Type B pancreatic cell (in vitro differentiated cells): ENCODE measurements at regions not wholly inside any gene's neighbourhood (a gene's known extent, or its start where the extent isn't known, plus 50 kb on each side); places are given as distances from the start of the nearest gene placed in this dataset.

Experiments
- DNase-seq: peaks from one replicate; pipeline ENCODE4 v3.0.0; 2021; ENCODE audit warnings: mixed read lengths; ENCODE audit not compliant: unreplicated experiment; ENCODE audit errors: extremely low spot score
- H3K27ac Mint-ChIP-seq: 2 replicates; pipeline ENCODE4 v1.8.0; 2021; ENCODE audit warnings: mild to moderate bottlenecking, mixed read lengths
- H3K27me3 Mint-ChIP-seq: 2 replicates; pipeline ENCODE4 v1.8.0; 2021; ENCODE audit warnings: mixed read lengths
- H3K36me3 Mint-ChIP-seq: 2 replicates; pipeline ENCODE4 v1.8.0; 2021; ENCODE audit warnings: mixed read lengths
- H3K4me1 Mint-ChIP-seq: one replicate; pipeline ENCODE4 v1.8.0; 2021; ENCODE audit warnings: mixed read lengths; ENCODE audit not compliant: unreplicated experiment
- H3K4me3 Mint-ChIP-seq: 2 replicates; pipeline ENCODE4 v1.8.0; 2021; ENCODE audit warnings: mild to moderate bottlenecking, mixed read lengths
- H3K9me3 Mint-ChIP-seq: 2 replicates; pipeline ENCODE4 v1.8.0; 2021; ENCODE audit warnings: mixed read lengths
- TF ChIP-seq, protein P1 (sequence below): fragments of 200-600 bp; sonication (generic); conservative IDR thresholded peaks from 2 replicates; pipeline ENCODE4 v1.5.0; 2021; ENCODE audit warnings: antibody characterized with exemption, mild to moderate bottlenecking

DNA sequence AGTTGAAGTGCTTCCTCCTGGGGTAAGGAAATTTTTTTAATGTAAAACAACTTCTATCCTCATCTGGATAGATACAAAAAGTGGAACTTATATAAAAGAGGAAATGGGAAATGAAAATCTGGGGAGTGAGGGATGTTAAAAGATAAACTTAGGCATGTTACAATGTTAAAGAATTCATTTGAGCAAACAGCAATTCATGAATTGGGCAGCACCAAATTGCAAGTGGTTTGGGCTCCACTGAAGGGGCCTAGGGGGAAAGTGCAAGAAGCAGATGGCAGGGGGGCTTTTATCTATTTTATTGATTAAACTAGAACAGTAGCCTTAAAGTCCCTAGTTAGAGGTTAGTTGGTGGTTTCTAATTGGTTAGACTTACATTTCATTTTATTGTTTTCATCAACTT, 118.1 kb upstream of the NAP1L1 start:
- Mint-ChIP-seq H3K27me3 (no peaks in the 10 kb centered on the region), H3K9me3 (peaks cover 10% of the 10 kb centered on the region), H3K4me3 (no peak overlapping the region), H3K27ac (no peak overlapping the region), H3K36me3 (no peaks in the 10 kb centered on the region), H3K4me1 (no peaks in the 10 kb centered on the region)
- DNase-seq = no peak
- TF ChIP-seq, protein P1, sequence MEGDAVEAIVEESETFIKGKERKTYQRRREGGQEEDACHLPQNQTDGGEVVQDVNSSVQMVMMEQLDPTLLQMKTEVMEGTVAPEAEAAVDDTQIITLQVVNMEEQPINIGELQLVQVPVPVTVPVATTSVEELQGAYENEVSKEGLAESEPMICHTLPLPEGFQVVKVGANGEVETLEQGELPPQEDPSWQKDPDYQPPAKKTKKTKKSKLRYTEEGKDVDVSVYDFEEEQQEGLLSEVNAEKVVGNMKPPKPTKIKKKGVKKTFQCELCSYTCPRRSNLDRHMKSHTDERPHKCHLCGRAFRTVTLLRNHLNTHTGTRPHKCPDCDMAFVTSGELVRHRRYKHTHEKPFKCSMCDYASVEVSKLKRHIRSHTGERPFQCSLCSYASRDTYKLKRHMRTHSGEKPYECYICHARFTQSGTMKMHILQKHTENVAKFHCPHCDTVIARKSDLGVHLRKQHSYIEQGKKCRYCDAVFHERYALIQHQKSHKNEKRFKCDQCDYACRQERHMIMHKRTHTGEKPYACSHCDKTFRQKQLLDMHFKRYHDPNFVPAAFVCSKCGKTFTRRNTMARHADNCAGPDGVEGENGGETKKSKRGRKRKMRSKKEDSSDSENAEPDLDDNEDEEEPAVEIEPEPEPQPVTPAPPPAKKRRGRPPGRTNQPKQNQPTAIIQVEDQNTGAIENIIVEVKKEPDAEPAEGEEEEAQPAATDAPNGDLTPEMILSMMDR = no peak

DNA sequence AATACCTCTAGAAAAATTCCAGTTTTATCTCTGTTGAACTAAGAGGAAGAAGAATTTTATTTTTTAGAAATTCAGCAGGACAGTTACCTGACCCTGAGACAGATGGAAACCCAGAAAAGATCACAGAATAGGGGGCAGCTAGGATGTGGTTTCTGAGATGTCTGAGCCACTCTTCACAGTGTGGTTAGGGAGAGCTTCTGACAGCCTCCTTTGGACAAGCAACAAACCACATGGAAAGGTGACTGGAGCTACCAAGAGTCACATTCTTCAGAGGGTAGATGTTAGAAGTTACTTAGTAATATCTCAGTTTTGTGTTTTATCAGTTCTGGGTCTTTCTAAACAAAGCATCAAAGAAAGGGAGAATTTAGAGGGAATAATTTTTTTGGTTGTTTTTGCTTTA, 117.3 kb upstream of the NAP1L1 start:
- peaks cover 10% of the 10 kb centered on the region for H3K9me3 Mint-ChIP-seq
- TF ChIP-seq, protein P1 = no peak
- H3K27ac Mint-ChIP-seq = no peak overlapping the region

DNA sequence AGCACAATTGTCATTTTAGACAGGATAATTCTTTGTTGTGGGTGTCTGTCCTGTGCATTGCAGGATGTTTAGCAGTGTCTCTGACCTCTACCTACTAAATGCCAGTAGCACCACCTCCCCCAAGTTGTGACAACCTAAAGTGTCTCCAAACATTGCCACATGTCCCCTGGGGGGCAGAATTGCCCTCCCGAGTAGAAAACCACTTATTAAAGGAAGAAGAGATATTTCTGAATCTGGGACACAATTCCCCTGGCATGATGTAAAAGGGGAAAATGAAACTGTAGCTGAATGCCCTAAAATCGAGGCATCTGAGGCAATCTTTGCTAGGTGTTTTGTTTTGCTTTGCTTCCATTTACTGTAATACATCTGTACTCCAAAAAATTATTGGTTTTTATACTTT, 116.8 kb upstream of the NAP1L1 start:
- TF ChIP-seq, protein P1 = no peak
- no peak overlapping the region for H3K27ac Mint-ChIP-seq
- H3K36me3 Mint-ChIP-seq = no peaks in the 10 kb centered on the region
- no peaks in the 10 kb centered on the region for H3K27me3 Mint-ChIP-seq
- DNase-seq = no peak
- peaks cover 10% of the 10 kb centered on the region for H3K9me3 Mint-ChIP-seq
- no peaks in the 10 kb centered on the region for H3K4me1 Mint-ChIP-seq
- no peak overlapping the region for H3K4me3 Mint-ChIP-seq

More for the DNA sequence above, 117.3 kb upstream of the NAP1L1 start:
- H3K27me3 Mint-ChIP-seq = no peaks in the 10 kb centered on the region
- DNase-seq = no peak
- no peaks in the 10 kb centered on the region for H3K36me3 Mint-ChIP-seq
- no peak overlapping the region for H3K4me3 Mint-ChIP-seq
- no peaks in the 10 kb centered on the region for H3K4me1 Mint-ChIP-seq

DNA sequence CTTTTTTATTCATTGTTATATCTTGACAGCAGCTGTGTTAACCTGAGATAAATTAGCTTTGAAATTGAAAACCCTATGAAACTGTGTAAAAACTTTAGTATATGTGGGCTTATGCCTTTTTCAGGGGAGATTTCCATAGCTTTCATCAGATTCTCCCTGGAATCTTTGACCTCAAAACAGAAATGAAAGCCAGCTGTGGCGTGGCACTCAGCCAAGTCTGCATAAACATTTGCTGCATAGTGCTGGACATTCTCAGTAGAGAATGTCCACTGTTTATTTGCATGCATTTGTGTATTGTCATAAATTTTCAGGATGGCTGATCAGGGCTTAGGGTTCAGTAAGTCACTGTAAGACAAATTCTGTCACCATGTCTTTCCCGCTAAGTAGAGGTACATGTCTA, 115.3 kb upstream of the NAP1L1 start:
- H3K4me1 Mint-ChIP-seq = no peaks in the 10 kb centered on the region
- no peak overlapping the region for H3K4me3 Mint-ChIP-seq
- no peak for DNase-seq
- TF ChIP-seq, protein P1 = no peak
- no peaks in the 10 kb centered on the region for H3K27me3 Mint-ChIP-seq
- no peaks in the 10 kb centered on the region for H3K36me3 Mint-ChIP-seq
- H3K27ac Mint-ChIP-seq = no peak overlapping the region
- peaks cover 10% of the 10 kb centered on the region for H3K9me3 Mint-ChIP-seq

- Mint-ChIP-seq H3K36me3 (no peaks in the 10 kb centered on the region), H3K4me1 (no peaks in the 10 kb centered on the region), H3K9me3 (peaks cover 10% of the 10 kb centered on the region), H3K27ac (no peak overlapping the region), H3K27me3 (no peaks in the 10 kb centered on the region), H3K4me3 (no peak overlapping the region)
- DNase-seq = no peak
- TF ChIP-seq, protein P1 = no peak
Measured at GRCh38 chr12:76198839-76199238, 114.4 kb upstream of the NAP1L1 start.

GRCh38 chr12:76197283-76197682, 112.8 kb upstream of the NAP1L1 start:
- Mint-ChIP-seq H3K27ac (no peak overlapping the region), H3K36me3 (no peaks in the 10 kb centered on the region), H3K9me3 (peaks cover 10% of the 10 kb centered on the region), H3K4me3 (no peak overlapping the region), H3K4me1 (no peaks in the 10 kb centered on the region), H3K27me3 (no peaks in the 10 kb centered on the region)
- TF ChIP-seq, protein P1 = no peak
- no peak for DNase-seq
